ENCODE measurements at regions not wholly inside any gene's neighbourhood (a gene's known extent, or its start where the extent isn't known, plus 50 kb on each side); places are given as distances from the start of the nearest gene placed in this dataset.

- TF ChIP-seq SIN3A (IDR thresholded peaks at IDR 0.05; ENCODE audit: borderline replicate concordance, insufficient read depth, low read length) (no peak), REST (IDR thresholded peaks at IDR 0.05; ENCODE audit: insufficient read depth in 1 of 2, low read depth in 2 of 2, low read length in 2 of 2) (no peak), TAF1 (IDR thresholded peaks at IDR 0.05; ENCODE audit: borderline replicate concordance, insufficient read depth, low read length) (no peak), POLR2AphosphoS5 (IDR thresholded peaks at IDR 0.05; ENCODE audit: low read depth, low read length) (no peak), FOXP2 (optimal IDR thresholded peaks at IDR 0.05; ENCODE audit: borderline replicate concordance, extremely low read depth, extremely low read length, insufficient read depth) (no peak)
These were observed 337.0 kb upstream of the SLITRK5 start for GRCh38 chr13:87334176-87334575.
